Fibroblast of lung (primary cell): ENCODE measurements at regions not wholly inside any gene's neighbourhood (a gene's known extent, or its start where the extent isn't known, plus 50 kb on each side); places are given as distances from the start of the nearest gene placed in this dataset.

Source experiments
- DNase-seq, 2 donors: peaks; one replicate each; pipeline versions ENCODE4 v3.0.0 to v3.0.0-alpha.2; 2010; ENCODE audit warnings: low read depth in 2 of 2
- H2AFZ ChIP-seq: 2 replicates; pipeline ENCODE4 v1.5.1; 2012; ENCODE audit warnings: low read length, control low read depth, inconsistent platforms
- H3K27ac ChIP-seq: 2 replicates; pipeline ENCODE4 v1.5.1; 2011; ENCODE audit warnings: low read length, control low read depth; ENCODE audit not compliant: insufficient read depth
- H3K27me3 ChIP-seq: 2 replicates; pipeline ENCODE4 v1.5.1; 2011; ENCODE audit warnings: mild to moderate bottlenecking, low read length; ENCODE audit not compliant: control insufficient read depth, insufficient read depth
- H3K36me3 ChIP-seq: 2 replicates; pipeline ENCODE4 v1.5.1; 2011; ENCODE audit warnings: low read length; ENCODE audit not compliant: control insufficient read depth, insufficient read depth
- H3K4me1 ChIP-seq: 2 replicates; pipeline ENCODE4 v1.5.1; 2011; ENCODE audit warnings: low read length; ENCODE audit not compliant: control insufficient read depth, insufficient read depth; ENCODE audit errors: extremely low read depth
- H3K4me2 ChIP-seq: 2 replicates; pipeline ENCODE4 v1.5.1; 2011; ENCODE audit warnings: low read length, control low read depth; ENCODE audit not compliant: insufficient read depth; ENCODE audit errors: extremely low read depth
- H3K4me3 ChIP-seq, 4 experiments: fragments of 200-600 bp in 1 of 4; sonication (generic) in 1 of 4; replicated peaks in 1 of 4; 2 replicates each; pipeline ENCODE4 v1.5.1; 2011 to 2016; ENCODE audit warnings: low read length in 4 of 4, low read depth in 3 of 4, mild to moderate bottlenecking in 3 of 4, control low read depth in 2 of 4, inconsistent platforms in 1 of 4, mixed read lengths in 1 of 4; ENCODE audit not compliant: insufficient read depth in 1 of 4; ENCODE audit errors: control extremely low read depth in 1 of 4
- H3K79me2 ChIP-seq: 2 replicates; pipeline ENCODE4 v1.5.1; 2012; ENCODE audit warnings: mild to moderate bottlenecking, low read length, inconsistent platforms; ENCODE audit not compliant: control insufficient read depth, insufficient read depth
- H3K9ac ChIP-seq: 2 replicates; pipeline ENCODE4 v1.5.1; 2011; ENCODE audit warnings: mild to moderate bottlenecking, low read length, control low read depth; ENCODE audit not compliant: insufficient read depth
- H3K9me3 ChIP-seq: 2 replicates; pipeline ENCODE4 v1.5.1; 2012; ENCODE audit warnings: low read depth, low read length; ENCODE audit not compliant: control insufficient read depth, insufficient read depth
- H4K20me1 ChIP-seq: 2 replicates; pipeline ENCODE4 v1.5.1; 2011; ENCODE audit warnings: low read length; ENCODE audit not compliant: control insufficient read depth, insufficient read depth; ENCODE audit errors: extremely low read depth
- CTCF ChIP-seq, 2 donors: IDR thresholded peaks in 1 of 2; conservative IDR thresholded peaks in 1 of 2; 1 replicate in 1 of 2; 2 replicates in 1 of 2; pipeline ENCODE4 v1.5.1; 2011 to 2012; ENCODE audit warnings: low read length in 2 of 2, control low read depth in 1 of 2, inconsistent platforms in 1 of 2, low read depth in 1 of 2, mild to moderate bottlenecking in 1 of 2
- EZH2 ChIP-seq: IDR thresholded peaks from 2 replicates; pipeline ENCODE4 v1.5.1; 2012; ENCODE audit warnings: low read length, control low read depth, mild to moderate bottlenecking; ENCODE audit errors: missing control alignments

DNA sequence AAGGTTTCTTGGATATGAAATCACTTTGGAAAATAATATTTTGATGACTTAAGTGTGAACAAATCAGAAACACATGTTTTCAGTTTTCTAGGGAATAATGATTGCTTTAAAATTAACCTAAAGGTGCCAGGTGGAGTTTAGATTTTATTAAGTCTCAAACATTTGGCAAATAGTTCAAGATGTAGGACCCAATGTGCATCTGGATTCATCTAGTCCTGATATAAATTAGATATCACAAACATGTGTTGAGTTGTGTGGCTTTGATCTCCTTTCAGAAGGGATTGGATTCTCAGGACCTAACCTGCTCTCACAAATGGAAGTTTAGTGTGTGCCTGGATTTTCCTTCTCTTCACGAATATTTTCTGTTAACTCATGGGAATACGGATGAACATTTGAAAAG lies 291.4 kb upstream of the ISL1 start:
- no peak for DNase-seq
- no peaks in the 10 kb centered on the region for H3K9me3 ChIP-seq
- H2AFZ ChIP-seq: no peak overlapping the region
- H3K4me2 ChIP-seq: no peak overlapping the region
- no peak for TF ChIP-seq EZH2
- TF ChIP-seq CTCF (conservative IDR thresholded peaks at IDR 0.05 in 1 of 2, IDR thresholded peaks at IDR 0.05 in 1 of 2; ENCODE audit: low read depth in 1 of 2, low read length in 2 of 2): no peak
- no peaks in the 10 kb centered on the region for H3K4me1 ChIP-seq
- no peaks in the 10 kb centered on the region for H4K20me1 ChIP-seq
- no peaks in the 10 kb centered on the region for H3K36me3 ChIP-seq
- H3K4me3 ChIP-seq: no peak overlapping the region
- no peak overlapping the region for H3K9ac ChIP-seq
- H3K27ac ChIP-seq: no peak overlapping the region
- H3K27me3 ChIP-seq: no peaks in the 10 kb centered on the region
- H3K79me2 ChIP-seq: no peaks in the 10 kb centered on the region

GRCh38 chr5:51095486-51095885 lies 287.8 kb upstream of the ISL1 start:
- Histone ChIP-seq H4K20me1 (no peaks in the 10 kb centered on the region), H2AFZ (no peak overlapping the region), H3K79me2 (no peaks in the 10 kb centered on the region), H3K36me3 (no peaks in the 10 kb centered on the region), H3K9ac (no peak overlapping the region), H3K4me3 (no peak overlapping the region), H3K4me1 (no peaks in the 10 kb centered on the region), H3K4me2 (no peak overlapping the region), H3K27me3 (no peaks in the 10 kb centered on the region), H3K27ac (no peak overlapping the region), H3K9me3 (no peaks in the 10 kb centered on the region)
- TF ChIP-seq EZH2: no peak
- TF ChIP-seq CTCF (conservative IDR thresholded peaks at IDR 0.05 in 1 of 2, IDR thresholded peaks at IDR 0.05 in 1 of 2; ENCODE audit: low read depth in 1 of 2, low read length in 2 of 2): no peak
- DNase-seq: no peak

DNA sequence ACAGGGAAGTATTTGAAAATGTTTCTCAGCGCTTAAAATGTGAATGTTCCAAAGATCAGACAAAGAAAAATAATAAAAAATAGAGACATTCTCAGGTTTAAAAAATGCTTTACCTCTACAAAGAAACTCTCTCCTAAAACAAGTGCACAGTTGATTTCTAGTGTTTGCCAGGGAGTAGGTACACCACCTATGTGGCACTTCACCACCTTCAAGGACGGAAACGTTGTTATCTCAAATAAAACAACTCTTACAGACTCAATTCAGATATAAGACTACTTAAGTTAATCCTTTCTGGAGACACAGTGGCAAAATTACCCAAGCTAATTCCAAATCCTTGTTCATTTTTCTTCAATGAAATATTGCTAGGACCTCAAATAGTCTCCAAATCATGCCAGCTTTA lies 286.4 kb upstream of the ISL1 start:
- Histone ChIP-seq H3K79me2 (no peaks in the 10 kb centered on the region), H3K4me1 (no peaks in the 10 kb centered on the region), H4K20me1 (no peaks in the 10 kb centered on the region), H3K27ac (no peak overlapping the region), H3K27me3 (no peaks in the 10 kb centered on the region), H3K9me3 (no peaks in the 10 kb centered on the region), H3K4me3 (no peak overlapping the region), H3K9ac (no peak overlapping the region), H3K4me2 (no peak overlapping the region), H3K36me3 (no peaks in the 10 kb centered on the region), H2AFZ (no peak overlapping the region)
- TF ChIP-seq EZH2 (no peak), CTCF (conservative IDR thresholded peaks at IDR 0.05 in 1 of 2, IDR thresholded peaks at IDR 0.05 in 1 of 2; ENCODE audit: low read depth in 1 of 2, low read length in 2 of 2) (no peak)
- no peak for DNase-seq
